HFF-Myc (cell line): ENCODE measurements at regions not wholly inside any gene's neighbourhood (a gene's known extent, or its start where the extent isn't known, plus 50 kb on each side); places are given as distances from the start of the nearest gene placed in this dataset.

Experiments used
- DNase-seq: peaks from one replicate; pipeline ENCODE4 v3.0.0-alpha.2; 2011; ENCODE audit warnings: low read depth; ENCODE audit errors: extremely low read depth
- H3K4me3 ChIP-seq: replicated peaks from 2 replicates; pipeline ENCODE4 v1.5.1; 2011; ENCODE audit warnings: low read depth, mild to moderate bottlenecking, control low read depth, low read length
- CTCF ChIP-seq: IDR thresholded peaks from 2 replicates; pipeline ENCODE4 v1.5.1; 2012; ENCODE audit warnings: mild to moderate bottlenecking, low read depth, low read length, control low read depth; ENCODE audit errors: missing control alignments

GRCh38 chr2:120822933-120823332 is 87.3 kb downstream of the GLI2 start:
- TF ChIP-seq CTCF: no peak
- DNase-seq: no peak
- no peak overlapping the region for H3K4me3 ChIP-seq

GRCh38 chr2:120823551-120823950 is 87.9 kb downstream of the GLI2 start:
- TF ChIP-seq CTCF: no peak
- DNase-seq: no peak
- H3K4me3 ChIP-seq: no peak overlapping the region

GRCh38 chr2:120824246-120824645 is 88.6 kb downstream of the GLI2 start:
- TF ChIP-seq CTCF: no peak
- H3K4me3 ChIP-seq: no peak overlapping the region
- DNase-seq: no peak

- peak; percentile 80 for DNase-seq
- no peak overlapping the region for H3K4me3 ChIP-seq
- no peak for TF ChIP-seq CTCF
These were observed 89.9 kb downstream of the GLI2 start for GRCh38 chr2:120825370-120826259.

GRCh38 chr2:120826260-120826648 is 90.6 kb downstream of the GLI2 start:
- DNase-seq: no peak
- TF ChIP-seq CTCF: no peak
- no peak overlapping the region for H3K4me3 ChIP-seq

GRCh38 chr2:120826716-120827410 is 91.2 kb downstream of the GLI2 start:
- no peak overlapping the region for H3K4me3 ChIP-seq
- no peak for TF ChIP-seq CTCF

GRCh38 chr2:120828066-120828465 is 92.4 kb downstream of the GLI2 start:
- H3K4me3 ChIP-seq: no peak overlapping the region
- no peak for TF ChIP-seq CTCF
- no peak for DNase-seq

More at GRCh38 chr2:120826716-120827410, 91.2 kb downstream of the GLI2 start:
- DNase-seq: no peak
